ENCODE measurements at regions not wholly inside any gene's neighbourhood (a gene's known extent, or its start where the extent isn't known, plus 50 kb on each side); places are given as distances from the start of the nearest gene placed in this dataset.

DNA sequence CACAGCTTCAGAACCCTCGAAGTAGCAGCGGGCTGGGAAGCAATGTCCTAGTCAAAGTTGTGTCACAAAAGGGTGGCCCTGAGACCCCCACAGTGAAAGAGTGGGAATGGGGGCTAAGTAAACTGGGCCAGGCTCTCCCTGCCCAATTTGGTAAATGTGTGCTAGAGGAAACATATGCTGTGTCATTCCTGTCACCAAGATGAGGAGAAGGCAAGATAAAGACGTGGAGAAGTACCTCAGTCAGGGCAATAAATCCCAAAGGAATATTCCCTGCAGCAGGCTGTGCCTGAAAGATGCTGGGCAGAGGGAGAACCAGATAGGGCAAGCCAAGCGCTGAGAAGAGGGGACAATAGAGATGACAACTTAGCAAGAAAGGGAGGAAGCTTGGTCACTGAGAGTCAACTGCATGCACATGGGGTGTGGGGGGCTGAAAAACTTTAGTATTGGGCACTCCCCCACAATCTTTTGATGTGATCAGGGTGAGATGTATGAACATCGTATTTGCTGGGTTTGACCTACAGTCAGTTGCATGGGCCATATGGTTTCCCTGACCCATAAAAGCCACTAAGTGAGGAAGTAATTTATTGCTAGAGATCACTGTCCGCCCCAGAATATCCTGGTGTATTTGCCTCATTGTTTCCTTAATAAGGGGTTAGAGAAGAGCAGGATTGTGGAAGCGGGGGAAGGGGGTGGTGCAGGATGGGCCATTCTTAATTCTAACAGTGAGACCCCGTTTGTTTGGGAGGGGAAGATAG lies 49.9 kb upstream of the CXCR4 start:
- DNase-seq, result no peak

Data from effector CD4-positive, alpha-beta T cell (primary cell).